ENCODE measurements at regions not wholly inside any gene's neighbourhood (a gene's known extent, or its start where the extent isn't known, plus 50 kb on each side); places are given as distances from the start of the nearest gene placed in this dataset.
A peak's percentile ranks its signal among the peaks of the same experiment; 100 is the strongest.
"Not testable (repeated sequence)": the region's sequence is repeated elsewhere in the genome, so short reads cannot be mapped to it uniquely, and the experiment has no call there.

GRCh38 chr6:76885861-76886301 lies 577.4 kb downstream of the HTR1B start:
- Mint-ChIP-seq H3K9me3 (ENCODE audit: unreplicated experiment) (no peaks in the 10 kb centered on the region), H3K27ac (ENCODE audit: unreplicated experiment) (no peak overlapping the region), H3K27me3 (ENCODE audit: insufficient read depth, unreplicated experiment) (no peaks in the 10 kb centered on the region), H3K4me3 (ENCODE audit: unreplicated experiment) (no peak overlapping the region), H3K4me1 (ENCODE audit: low read depth, unreplicated experiment) (no peaks in the 10 kb centered on the region), H3K36me3 (ENCODE audit: insufficient read depth, unreplicated experiment) (no peaks in the 10 kb centered on the region)
- DNase-seq: no peak
- Histone ChIP-seq H3K27me3 (replicated peaks; ENCODE audit: control insufficient read depth, insufficient read depth, low read length) (no peaks in the 10 kb centered on the region), H3K4me1 (no peaks in the 10 kb centered on the region), H3K36me3 (ENCODE audit: control insufficient read depth, insufficient read depth, low read length) (no peaks in the 10 kb centered on the region), H3K9me3 (no peaks in the 10 kb centered on the region), H3K4me3 (ENCODE audit: low read depth, low read length) (no peak overlapping the region)
- intact Hi-C loops (cut with micrococcal nuclease; ENCODE audit: unreplicated experiment): no loop called here
- POLR2A ChIA-PET: no interaction called here
- BruUV-seq (replicated peaks): no TSS peak
- CTCF ChIA-PET: no interaction called here
- TF ChIP-seq CTCF (IDR thresholded peaks at IDR 0.05; ENCODE audit: insufficient read depth in 1 of 2, low read depth in 1 of 2, low read length in 1 of 2, severe bottlenecking in 1 of 2, unreplicated experiment in 1 of 2): no peak

- ChIA-PET POLR2A (no interaction called here), CTCF (no interaction called here)
- no peak for DNase-seq
- no peaks in the 10 kb centered on the region for H3K9me3 ChIP-seq
- Mint-ChIP-seq H3K4me3 (ENCODE audit: unreplicated experiment) (no peak overlapping the region), H3K27ac (ENCODE audit: unreplicated experiment) (no peak overlapping the region), H3K36me3 (ENCODE audit: insufficient read depth, unreplicated experiment) (no peaks in the 10 kb centered on the region), H3K27me3 (ENCODE audit: insufficient read depth, unreplicated experiment) (no peaks in the 10 kb centered on the region), H3K9me3 (ENCODE audit: unreplicated experiment) (no peaks in the 10 kb centered on the region), H3K4me1 (ENCODE audit: low read depth, unreplicated experiment) (no peaks in the 10 kb centered on the region)
- H3K36me3 ChIP-seq (ENCODE audit: control insufficient read depth, insufficient read depth, low read length): no peaks in the 10 kb centered on the region
- BruUV-seq (replicated peaks): no TSS peak
- TF ChIP-seq CTCF (IDR thresholded peaks at IDR 0.05; ENCODE audit: insufficient read depth in 1 of 2, low read depth in 1 of 2, low read length in 1 of 2, severe bottlenecking in 1 of 2, unreplicated experiment in 1 of 2): no peak
- no peaks in the 10 kb centered on the region for H3K27me3 ChIP-seq (replicated peaks; ENCODE audit: control insufficient read depth, insufficient read depth, low read length)
- H3K4me3 ChIP-seq (ENCODE audit: low read depth, low read length): no peak overlapping the region
- intact Hi-C loops (cut with micrococcal nuclease; ENCODE audit: unreplicated experiment): no loop called here
- no peaks in the 10 kb centered on the region for H3K4me1 ChIP-seq
Observed at GRCh38 chr6:76881414-76881813, 581.9 kb downstream of the HTR1B start.

DNA sequence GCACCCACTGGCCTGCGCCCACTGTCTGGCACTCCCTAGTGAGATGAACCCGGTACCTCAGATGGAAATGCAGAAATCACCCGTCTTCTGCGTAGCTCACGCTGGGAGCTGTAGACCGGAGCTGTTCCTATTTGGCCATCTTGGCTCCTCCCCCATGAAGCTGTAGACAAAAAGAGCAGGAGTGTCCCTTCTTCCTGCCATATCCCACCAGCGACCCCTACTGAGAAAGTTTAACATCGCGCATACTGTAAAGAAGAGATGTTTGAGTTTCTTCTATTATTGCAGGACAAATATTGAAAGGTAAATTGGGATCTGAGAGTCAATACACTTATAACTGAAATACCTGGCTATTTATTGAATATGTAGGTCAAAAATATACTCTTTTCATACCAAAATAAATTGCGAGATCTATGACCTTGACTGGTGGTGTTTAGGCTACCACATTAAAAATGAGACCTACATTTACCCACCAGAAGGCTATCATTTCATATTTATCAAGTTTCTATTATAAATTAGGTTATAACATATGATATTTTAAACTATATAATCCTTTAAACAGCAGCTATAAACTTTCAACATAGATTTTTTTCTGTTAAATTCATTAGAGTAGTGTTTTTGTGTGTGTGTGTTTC lies 586.3 kb downstream of the HTR1B start:
- CTCF ChIA-PET: interaction anchor here (1.0 kb wide), 1 partner anchor 192 kb away, joined by 3 read pairs; no protein-coding TSS in a partner anchor
- Mint-ChIP-seq H3K36me3 (ENCODE audit: insufficient read depth, unreplicated experiment) (no peaks in the 10 kb centered on the region), H3K9me3 (ENCODE audit: unreplicated experiment) (no peaks in the 10 kb centered on the region), H3K4me3 (ENCODE audit: unreplicated experiment) (peak overlapping the region; percentile 56), H3K27me3 (ENCODE audit: insufficient read depth, unreplicated experiment) (no peaks in the 10 kb centered on the region), H3K4me1 (ENCODE audit: low read depth, unreplicated experiment) (no peaks in the 10 kb centered on the region), H3K27ac (ENCODE audit: unreplicated experiment) (no peak overlapping the region)
- POLR2A ChIA-PET: no interaction called here
- no peaks in the 10 kb centered on the region for H3K27me3 ChIP-seq (replicated peaks; ENCODE audit: control insufficient read depth, insufficient read depth, low read length)
- peak; percentile 36 to 39 for DNase-seq
- intact Hi-C loops (cut with micrococcal nuclease; ENCODE audit: unreplicated experiment): loop anchor here (5.0 kb wide), 1 partner anchor 195 kb away; no protein-coding TSS in a partner anchor
- H3K4me3 ChIP-seq (ENCODE audit: low read depth, low read length): no peak overlapping the region
- H3K4me1 ChIP-seq: no peaks in the 10 kb centered on the region
- H3K9me3 ChIP-seq: no peaks in the 10 kb centered on the region
- peak in 1 of 2 experiments; percentile 14 for TF ChIP-seq CTCF (IDR thresholded peaks at IDR 0.05; ENCODE audit: insufficient read depth in 1 of 2, low read depth in 1 of 2, low read length in 1 of 2, severe bottlenecking in 1 of 2, unreplicated experiment in 1 of 2)
- no peaks in the 10 kb centered on the region for H3K36me3 ChIP-seq (ENCODE audit: control insufficient read depth, insufficient read depth, low read length)
- BruUV-seq (replicated peaks): no TSS peak

DNA sequence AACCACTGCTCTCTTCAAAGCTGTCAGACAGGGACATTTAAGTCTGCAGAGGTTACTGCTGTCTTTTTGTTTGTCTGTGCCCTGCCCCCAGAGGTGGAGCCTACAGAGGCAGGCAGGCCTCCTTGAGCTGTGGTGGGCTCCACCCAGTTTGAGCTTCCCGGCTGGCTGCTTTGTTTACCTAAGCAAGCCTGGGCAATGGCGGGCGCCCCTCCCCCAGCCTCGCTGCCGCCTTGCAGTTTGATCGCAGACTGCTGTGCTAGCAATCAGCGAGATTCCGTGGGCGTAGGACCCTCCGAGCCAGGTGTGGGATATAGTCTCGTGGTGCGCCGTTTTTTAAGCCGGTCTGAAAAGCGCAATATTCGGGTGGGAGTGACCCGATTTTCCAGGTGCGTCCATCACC lies 586.9 kb downstream of the HTR1B start:
- CTCF ChIA-PET: interaction anchor here (1.0 kb wide), 1 partner anchor 192 kb away, joined by 3 read pairs; no protein-coding TSS in a partner anchor
- H3K9me3 ChIP-seq; H3K27me3 ChIP-seq (replicated peaks; ENCODE audit: control insufficient read depth, insufficient read depth, low read length); BruUV-seq (replicated peaks); H3K27ac Mint-ChIP-seq (ENCODE audit: unreplicated experiment); H3K27me3 Mint-ChIP-seq (ENCODE audit: insufficient read depth, unreplicated experiment); DNase-seq; H3K4me1 Mint-ChIP-seq (ENCODE audit: low read depth, unreplicated experiment); H3K36me3 Mint-ChIP-seq (ENCODE audit: insufficient read depth, unreplicated experiment); H3K4me1 ChIP-seq; POLR2A ChIA-PET; H3K9me3 Mint-ChIP-seq (ENCODE audit: unreplicated experiment); H3K4me3 ChIP-seq (ENCODE audit: low read depth, low read length); H3K36me3 ChIP-seq (ENCODE audit: control insufficient read depth, insufficient read depth, low read length): not testable (repeated sequence)
- peak overlapping the region; percentile 56 for H3K4me3 Mint-ChIP-seq (ENCODE audit: unreplicated experiment)
- intact Hi-C loops (cut with micrococcal nuclease; ENCODE audit: unreplicated experiment): loop anchor here (5.0 kb wide), 1 partner anchor 194 kb away; no protein-coding TSS in a partner anchor
